WTC11 (cell line): ENCODE measurements at regions not wholly inside any gene's neighbourhood (a gene's known extent, or its start where the extent isn't known, plus 50 kb on each side); places are given as distances from the start of the nearest gene placed in this dataset.

Source experiments
- ATAC-seq: fragments of 200-7000 bp; cut with Tn5 transposase; 2 replicates; pipeline ENCODE4 v1.10.0; 2021; ENCODE audit warnings: mild to moderate bottlenecking, moderate library complexity
- CTCF ChIA-PET: fragments of 300-600 bp; sonication (Branson Sonifier 250); formaldehyde crosslinking; loops from one replicate; lab custom pipeline; 2021; ENCODE audit warnings: antibody characterized with exemption; lab: Charles Lee
- POLR2A ChIA-PET: fragments of 350-600 bp; sonication (Branson Sonifier 250); formaldehyde crosslinking; loops from one replicate; lab custom pipeline; 2021; ENCODE audit warnings: antibody characterized with exemption; lab: Charles Lee
- DNase-seq: peaks from one replicate; pipeline ENCODE4 v3.0.0; 2021; ENCODE audit warnings: low spot score
- H3K27ac Mint-ChIP-seq: 2 replicates; pipeline ENCODE4 v1.8.0; 2021; ENCODE audit warnings: mixed read lengths
- H3K27me3 Mint-ChIP-seq: 2 replicates; pipeline ENCODE4 v1.8.0; 2021; ENCODE audit warnings: low read depth, mild to moderate bottlenecking, moderate library complexity, mixed read lengths
- H3K36me3 Mint-ChIP-seq: 2 replicates; pipeline ENCODE4 v1.8.0; 2021; ENCODE audit warnings: mixed read lengths
- H3K4me1 Mint-ChIP-seq: 2 replicates; pipeline ENCODE4 v1.8.0; 2022; ENCODE audit warnings: mixed read lengths
- H3K4me3 Mint-ChIP-seq: 2 replicates; pipeline ENCODE4 v1.8.0; 2021; ENCODE audit warnings: mild to moderate bottlenecking, moderate library complexity, mixed read lengths
- H3K9me3 Mint-ChIP-seq: 2 replicates; pipeline ENCODE4 v1.8.0; 2021; ENCODE audit warnings: mixed read lengths
- E2F5 ChIP-seq: sonication (generic); formaldehyde crosslinking; IDR thresholded peaks from 2 replicates; pipeline ENCODE4 v1.8.1; 2022; ENCODE audit warnings: mild to moderate bottlenecking, moderate library complexity, missing genetic modification reagents
- FOXJ3 ChIP-seq: sonication (generic); formaldehyde crosslinking; IDR thresholded peaks from 2 replicates; pipeline ENCODE4 v1.9.0; 2021; ENCODE audit warnings: missing genetic modification reagents, mild to moderate bottlenecking, borderline replicate concordance
- GABPB1 ChIP-seq: sonication (generic); formaldehyde crosslinking; IDR thresholded peaks from 2 replicates; pipeline ENCODE4 v1.8.1; 2023; ENCODE audit warnings: mild to moderate bottlenecking, missing genetic modification reagents
- GRHL2 ChIP-seq: fragments of 250-450 bp; sonication (Bioruptor Pico); IDR thresholded peaks from 2 replicates; pipeline ENCODE4 v1.8.0; 2022; ENCODE audit warnings: mild to moderate bottlenecking, moderate library complexity; ENCODE audit not compliant: insufficient replicate concordance, severe bottlenecking
- IRF2 ChIP-seq: sonication (generic); formaldehyde crosslinking; IDR thresholded peaks from 2 replicates; pipeline ENCODE4 v1.8.0; 2022; ENCODE audit warnings: low read depth, missing genetic modification reagents, borderline replicate concordance
- KAT7 ChIP-seq: sonication (generic); formaldehyde crosslinking; IDR thresholded peaks from 2 replicates; pipeline ENCODE4 v1.8.1; 2023; ENCODE audit warnings: missing genetic modification reagents, mild to moderate bottlenecking, borderline replicate concordance
- MAX ChIP-seq: sonication (generic); formaldehyde crosslinking; IDR thresholded peaks from 2 replicates; pipeline ENCODE4 v1.8.0; 2022; ENCODE audit warnings: mild to moderate bottlenecking, missing genetic modification reagents
- NR1H2 ChIP-seq: sonication (generic); formaldehyde crosslinking; IDR thresholded peaks from 2 replicates; pipeline ENCODE4 v1.9.0; 2021; ENCODE audit warnings: mild to moderate bottlenecking, moderate library complexity, missing genetic modification reagents
- RELA ChIP-seq: sonication (generic); formaldehyde crosslinking; IDR thresholded peaks from 2 replicates; pipeline ENCODE4 v1.8.1; 2022; ENCODE audit warnings: missing genetic modification reagents, mild to moderate bottlenecking, borderline replicate concordance
- SOX15 ChIP-seq: fragments of 250-450 bp; sonication (Bioruptor Pico); IDR thresholded peaks from 2 replicates; pipeline ENCODE4 v1.9.0; 2021; ENCODE audit warnings: mild to moderate bottlenecking
- SP1 ChIP-seq: sonication (generic); formaldehyde crosslinking; conservative IDR thresholded peaks from 2 replicates; pipeline ENCODE4 v1.8.1; 2022; ENCODE audit warnings: missing genetic modification reagents
- TEAD1 ChIP-seq: sonication (generic); formaldehyde crosslinking; IDR thresholded peaks from 2 replicates; pipeline ENCODE4 v1.8.0; 2022; ENCODE audit warnings: mild to moderate bottlenecking, missing genetic modification reagents
- TEAD4 ChIP-seq: sonication (generic); formaldehyde crosslinking; IDR thresholded peaks from 2 replicates; pipeline ENCODE4 v1.8.0; 2022; ENCODE audit warnings: mild to moderate bottlenecking, missing genetic modification reagents
- ZNF263 ChIP-seq: sonication (generic); formaldehyde crosslinking; IDR thresholded peaks from 2 replicates; pipeline ENCODE4 v1.8.1; 2022; ENCODE audit warnings: low read depth, mild to moderate bottlenecking, moderate library complexity, missing genetic modification reagents
- ZNF317 ChIP-seq: sonication (generic); formaldehyde crosslinking; IDR thresholded peaks from 2 replicates; pipeline ENCODE4 v1.8.1; 2023; ENCODE audit warnings: low read depth, mild to moderate bottlenecking, moderate library complexity, missing genetic modification reagents, borderline replicate concordance
- TF ChIP-seq, protein P1 (sequence below): fragments of 250-450 bp; sonication (Bioruptor Pico); IDR thresholded peaks from 2 replicates; pipeline ENCODE4 v1.9.0; 2021; ENCODE audit warnings: mild to moderate bottlenecking, borderline replicate concordance
- TF ChIP-seq, protein P2 (sequence below): sonication (generic); formaldehyde crosslinking; conservative IDR thresholded peaks from 2 replicates; pipeline ENCODE4 v1.8.1; 2023; ENCODE audit warnings: mild to moderate bottlenecking, low read depth, missing genetic modification reagents, moderate library complexity
- TF ChIP-seq, protein P3 (sequence below): fragments of 250-450 bp; sonication (Bioruptor Pico); IDR thresholded peaks from 2 replicates; pipeline ENCODE4 v2.1.2; 2022; ENCODE audit warnings: mild to moderate bottlenecking, moderate library complexity
- TF ChIP-seq, protein P4 (sequence below): sonication (generic); formaldehyde crosslinking; IDR thresholded peaks from 2 replicates; pipeline ENCODE4 v1.8.1; 2023; ENCODE audit warnings: mild to moderate bottlenecking, missing genetic modification reagents
- TF ChIP-seq, protein P5 (sequence below): sonication (generic); formaldehyde crosslinking; IDR thresholded peaks from 2 replicates; pipeline ENCODE4 v1.8.1; 2023; ENCODE audit warnings: mild to moderate bottlenecking, missing genetic modification reagents, moderate library complexity

DNA sequence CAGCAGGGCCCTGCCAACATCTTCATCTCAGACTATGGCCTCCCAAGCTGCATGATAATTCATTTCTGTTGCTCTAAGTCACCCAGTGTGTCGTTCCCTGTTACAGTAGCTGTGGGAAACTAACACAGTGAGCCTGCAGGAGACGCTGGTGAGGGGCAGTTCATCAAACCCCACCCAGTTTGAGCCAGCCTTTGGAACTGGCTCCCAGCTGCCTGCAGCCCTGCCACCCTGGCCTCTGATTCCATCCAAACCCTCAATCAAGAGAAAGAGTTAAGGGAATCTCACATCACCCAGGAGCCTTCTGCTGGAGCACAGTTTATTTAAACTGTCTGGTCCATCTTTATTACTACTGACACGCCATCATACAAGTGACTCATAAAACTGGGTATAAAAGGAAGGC is 64.9 kb upstream of the ZCCHC2 start:
- DNase-seq: peak; percentile 44

More for the DNA sequence above, 64.9 kb upstream of the ZCCHC2 start:
- POLR2A ChIA-PET: no interaction called here
- H3K36me3 Mint-ChIP-seq: no peaks in the 10 kb centered on the region
- no peaks in the 10 kb centered on the region for H3K9me3 Mint-ChIP-seq
- no peaks in the 10 kb centered on the region for H3K27me3 Mint-ChIP-seq
- ATAC-seq: peak; percentile 96
- no peak for TF ChIP-seq E2F5 (CRISPR knock-in tag)
- TF ChIP-seq, protein P1, sequence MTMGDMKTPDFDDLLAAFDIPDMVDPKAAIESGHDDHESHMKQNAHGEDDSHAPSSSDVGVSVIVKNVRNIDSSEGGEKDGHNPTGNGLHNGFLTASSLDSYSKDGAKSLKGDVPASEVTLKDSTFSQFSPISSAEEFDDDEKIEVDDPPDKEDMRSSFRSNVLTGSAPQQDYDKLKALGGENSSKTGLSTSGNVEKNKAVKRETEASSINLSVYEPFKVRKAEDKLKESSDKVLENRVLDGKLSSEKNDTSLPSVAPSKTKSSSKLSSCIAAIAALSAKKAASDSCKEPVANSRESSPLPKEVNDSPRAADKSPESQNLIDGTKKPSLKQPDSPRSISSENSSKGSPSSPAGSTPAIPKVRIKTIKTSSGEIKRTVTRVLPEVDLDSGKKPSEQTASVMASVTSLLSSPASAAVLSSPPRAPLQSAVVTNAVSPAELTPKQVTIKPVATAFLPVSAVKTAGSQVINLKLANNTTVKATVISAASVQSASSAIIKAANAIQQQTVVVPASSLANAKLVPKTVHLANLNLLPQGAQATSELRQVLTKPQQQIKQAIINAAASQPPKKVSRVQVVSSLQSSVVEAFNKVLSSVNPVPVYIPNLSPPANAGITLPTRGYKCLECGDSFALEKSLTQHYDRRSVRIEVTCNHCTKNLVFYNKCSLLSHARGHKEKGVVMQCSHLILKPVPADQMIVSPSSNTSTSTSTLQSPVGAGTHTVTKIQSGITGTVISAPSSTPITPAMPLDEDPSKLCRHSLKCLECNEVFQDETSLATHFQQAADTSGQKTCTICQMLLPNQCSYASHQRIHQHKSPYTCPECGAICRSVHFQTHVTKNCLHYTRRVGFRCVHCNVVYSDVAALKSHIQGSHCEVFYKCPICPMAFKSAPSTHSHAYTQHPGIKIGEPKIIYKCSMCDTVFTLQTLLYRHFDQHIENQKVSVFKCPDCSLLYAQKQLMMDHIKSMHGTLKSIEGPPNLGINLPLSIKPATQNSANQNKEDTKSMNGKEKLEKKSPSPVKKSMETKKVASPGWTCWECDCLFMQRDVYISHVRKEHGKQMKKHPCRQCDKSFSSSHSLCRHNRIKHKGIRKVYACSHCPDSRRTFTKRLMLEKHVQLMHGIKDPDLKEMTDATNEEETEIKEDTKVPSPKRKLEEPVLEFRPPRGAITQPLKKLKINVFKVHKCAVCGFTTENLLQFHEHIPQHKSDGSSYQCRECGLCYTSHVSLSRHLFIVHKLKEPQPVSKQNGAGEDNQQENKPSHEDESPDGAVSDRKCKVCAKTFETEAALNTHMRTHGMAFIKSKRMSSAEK: no peak
- TF ChIP-seq IRF2 (CRISPR knock-in tag): no peak
- TF ChIP-seq, protein P2, sequence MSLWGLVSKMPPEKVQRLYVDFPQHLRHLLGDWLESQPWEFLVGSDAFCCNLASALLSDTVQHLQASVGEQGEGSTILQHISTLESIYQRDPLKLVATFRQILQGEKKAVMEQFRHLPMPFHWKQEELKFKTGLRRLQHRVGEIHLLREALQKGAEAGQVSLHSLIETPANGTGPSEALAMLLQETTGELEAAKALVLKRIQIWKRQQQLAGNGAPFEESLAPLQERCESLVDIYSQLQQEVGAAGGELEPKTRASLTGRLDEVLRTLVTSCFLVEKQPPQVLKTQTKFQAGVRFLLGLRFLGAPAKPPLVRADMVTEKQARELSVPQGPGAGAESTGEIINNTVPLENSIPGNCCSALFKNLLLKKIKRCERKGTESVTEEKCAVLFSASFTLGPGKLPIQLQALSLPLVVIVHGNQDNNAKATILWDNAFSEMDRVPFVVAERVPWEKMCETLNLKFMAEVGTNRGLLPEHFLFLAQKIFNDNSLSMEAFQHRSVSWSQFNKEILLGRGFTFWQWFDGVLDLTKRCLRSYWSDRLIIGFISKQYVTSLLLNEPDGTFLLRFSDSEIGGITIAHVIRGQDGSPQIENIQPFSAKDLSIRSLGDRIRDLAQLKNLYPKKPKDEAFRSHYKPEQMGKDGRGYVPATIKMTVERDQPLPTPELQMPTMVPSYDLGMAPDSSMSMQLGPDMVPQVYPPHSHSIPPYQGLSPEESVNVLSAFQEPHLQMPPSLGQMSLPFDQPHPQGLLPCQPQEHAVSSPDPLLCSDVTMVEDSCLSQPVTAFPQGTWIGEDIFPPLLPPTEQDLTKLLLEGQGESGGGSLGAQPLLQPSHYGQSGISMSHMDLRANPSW: no peak
- no peak for TF ChIP-seq SP1
- no peak for TF ChIP-seq KAT7 (CRISPR knock-in tag)
- no peak for TF ChIP-seq ZNF263
- TF ChIP-seq SOX15 (CRISPR knock-in tag): no peak
- TF ChIP-seq GRHL2 (CRISPR knock-in tag): no peak
- TF ChIP-seq NR1H2 (CRISPR knock-in tag): no peak
- no peak for TF ChIP-seq GABPB1
- TF ChIP-seq TEAD4: no peak
- TF ChIP-seq ZNF317 (CRISPR knock-in tag): no peak
- TF ChIP-seq TEAD1: no peak
- no peak for TF ChIP-seq FOXJ3 (CRISPR knock-in tag)
- no peak for TF ChIP-seq RELA (CRISPR knock-in tag)
- TF ChIP-seq, protein P3, sequence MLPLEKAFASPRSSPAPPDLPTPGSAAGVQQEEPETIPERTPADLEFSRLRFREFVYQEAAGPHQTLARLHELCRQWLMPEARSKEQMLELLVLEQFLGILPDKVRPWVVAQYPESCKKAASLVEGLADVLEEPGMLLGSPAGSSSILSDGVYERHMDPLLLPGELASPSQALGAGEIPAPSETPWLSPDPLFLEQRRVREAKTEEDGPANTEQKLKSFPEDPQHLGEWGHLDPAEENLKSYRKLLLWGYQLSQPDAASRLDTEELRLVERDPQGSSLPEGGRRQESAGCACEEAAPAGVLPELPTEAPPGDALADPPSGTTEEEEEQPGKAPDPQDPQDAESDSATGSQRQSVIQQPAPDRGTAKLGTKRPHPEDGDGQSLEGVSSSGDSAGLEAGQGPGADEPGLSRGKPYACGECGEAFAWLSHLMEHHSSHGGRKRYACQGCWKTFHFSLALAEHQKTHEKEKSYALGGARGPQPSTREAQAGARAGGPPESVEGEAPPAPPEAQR (CRISPR knock-in tag): no peak
- TF ChIP-seq, protein P4, sequence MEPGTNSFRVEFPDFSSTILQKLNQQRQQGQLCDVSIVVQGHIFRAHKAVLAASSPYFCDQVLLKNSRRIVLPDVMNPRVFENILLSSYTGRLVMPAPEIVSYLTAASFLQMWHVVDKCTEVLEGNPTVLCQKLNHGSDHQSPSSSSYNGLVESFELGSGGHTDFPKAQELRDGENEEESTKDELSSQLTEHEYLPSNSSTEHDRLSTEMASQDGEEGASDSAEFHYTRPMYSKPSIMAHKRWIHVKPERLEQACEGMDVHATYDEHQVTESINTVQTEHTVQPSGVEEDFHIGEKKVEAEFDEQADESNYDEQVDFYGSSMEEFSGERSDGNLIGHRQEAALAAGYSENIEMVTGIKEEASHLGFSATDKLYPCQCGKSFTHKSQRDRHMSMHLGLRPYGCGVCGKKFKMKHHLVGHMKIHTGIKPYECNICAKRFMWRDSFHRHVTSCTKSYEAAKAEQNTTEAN (CRISPR knock-in tag): no peak
- TF ChIP-seq, protein P5, sequence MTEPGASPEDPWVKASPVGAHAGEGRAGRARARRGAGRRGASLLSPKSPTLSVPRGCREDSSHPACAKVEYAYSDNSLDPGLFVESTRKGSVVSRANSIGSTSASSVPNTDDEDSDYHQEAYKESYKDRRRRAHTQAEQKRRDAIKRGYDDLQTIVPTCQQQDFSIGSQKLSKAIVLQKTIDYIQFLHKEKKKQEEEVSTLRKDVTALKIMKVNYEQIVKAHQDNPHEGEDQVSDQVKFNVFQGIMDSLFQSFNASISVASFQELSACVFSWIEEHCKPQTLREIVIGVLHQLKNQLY: no peak
- no peak for TF ChIP-seq MAX (CRISPR knock-in tag)
- H3K4me3 Mint-ChIP-seq: no peak overlapping the region
- H3K27ac Mint-ChIP-seq: no peak overlapping the region
- H3K4me1 Mint-ChIP-seq: peaks cover 15% of the 10 kb centered on the region
- CTCF ChIA-PET: interaction anchor here (0.6 to 2.5 kb wide), 8 partner anchors 12 to 567 kb away, joined by 3 to 13 read pairs (median 5); no protein-coding TSS in a partner anchor
